Activated CD4-positive, alpha-beta T cell treated with anti-CD3 and anti-CD28 coated beads, Interleukin-10, Interleukin-2, amounts not matched to agents 100 ng/mL and 50 ng/mL, durations not matched to agents 16 hours and 8 hours (primary cell): ENCODE measurements at regions not wholly inside any gene's neighbourhood (a gene's known extent, or its start where the extent isn't known, plus 50 kb on each side); places are given as distances from the start of the nearest gene placed in this dataset.
"Not testable (repeated sequence)": the region's sequence is repeated elsewhere in the genome, so short reads cannot be mapped to it uniquely, and the experiment has no call there.

Experiments used
- DNase-seq: peaks from one replicate; pipeline ENCODE4 v3.0.0-alpha.2; 2020

DNA sequence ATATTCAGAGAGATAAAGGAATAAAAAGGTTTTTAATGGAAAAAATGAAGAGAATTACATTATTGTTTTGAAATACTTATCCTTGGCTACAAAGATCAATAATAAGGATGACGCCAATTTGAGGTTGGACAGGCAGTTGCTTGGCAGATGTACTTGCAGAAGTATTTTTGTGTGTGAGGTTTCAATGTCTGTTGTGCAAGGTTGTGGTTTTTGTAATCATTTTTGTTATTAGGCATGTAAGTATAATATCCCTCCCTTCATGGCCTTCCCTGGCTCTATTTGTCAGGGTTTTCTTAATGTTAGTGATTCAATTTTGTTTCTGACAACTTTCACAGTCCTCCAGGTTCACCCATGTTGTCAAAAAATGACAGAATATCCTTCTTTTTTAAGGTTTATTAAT lies 105.9 kb downstream of the OTOL1 start:
- DNase-seq: no peak

DNA sequence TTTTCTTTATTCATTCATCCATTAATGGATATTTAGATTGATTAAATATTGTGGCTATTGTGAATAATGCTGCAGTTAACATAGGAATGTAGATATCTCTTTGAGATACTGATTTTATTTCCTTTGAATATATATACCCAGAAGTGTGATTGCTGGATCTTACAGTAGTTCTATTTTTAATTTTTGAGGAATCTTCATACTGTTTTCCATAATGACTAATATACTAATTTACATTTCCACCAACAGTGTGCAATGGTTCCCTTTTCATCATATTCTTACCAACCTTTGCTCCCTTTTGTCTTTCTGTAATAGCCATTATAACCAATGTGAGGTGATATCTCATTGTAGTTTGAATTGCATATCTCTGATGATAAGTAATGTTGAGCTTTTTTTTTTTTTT lies 106.3 kb downstream of the OTOL1 start:
- no peak for DNase-seq

DNA sequence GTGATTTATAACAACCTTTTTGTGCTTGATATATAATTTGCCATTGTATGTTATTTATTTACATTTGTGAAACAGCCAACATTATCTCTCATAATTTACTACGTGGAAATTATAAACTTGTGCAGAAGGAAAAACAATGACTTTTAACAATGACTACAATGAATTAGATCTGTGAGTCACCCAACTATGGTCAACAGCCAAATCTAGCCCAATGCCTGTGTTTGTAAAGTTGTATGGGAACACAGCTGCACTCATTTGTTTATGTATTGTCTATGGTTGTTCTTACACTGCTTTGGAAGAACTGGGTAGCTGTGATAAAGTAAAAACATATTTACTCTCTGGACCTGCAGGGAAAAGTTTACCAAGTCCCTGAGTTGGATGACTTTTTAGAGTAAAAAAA lies 110.4 kb downstream of the OTOL1 start:
- DNase-seq: no peak

GRCh38 chr3:161619351-161619750 lies 122.7 kb downstream of the OTOL1 start:
- DNase-seq: no peak

GRCh38 chr3:161630794-161631193 lies 134.2 kb downstream of the OTOL1 start:
- no peak for DNase-seq

- DNase-seq: no peak
These were observed 134.9 kb downstream of the OTOL1 start for GRCh38 chr3:161631536-161631935.

DNA sequence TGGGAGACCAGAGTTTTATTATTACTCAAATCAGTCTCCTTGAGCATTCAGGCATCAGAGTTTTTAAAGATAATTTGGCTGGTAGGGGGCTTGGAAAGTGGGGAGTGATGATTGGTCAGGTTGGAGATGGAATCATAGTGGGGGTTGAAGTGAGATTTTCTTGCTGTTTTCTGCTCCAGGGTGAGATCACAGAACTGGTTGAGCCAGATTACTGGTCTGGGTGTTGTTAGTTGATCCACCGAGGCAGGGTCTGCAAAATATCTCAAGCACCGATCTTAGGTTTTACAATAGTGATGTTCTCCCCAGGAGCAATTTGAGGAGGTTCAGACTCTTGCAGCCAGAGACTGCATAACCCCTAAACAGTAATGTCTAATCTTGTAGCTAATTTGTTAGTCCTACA lies 141.0 kb downstream of the OTOL1 start:
- no peak for DNase-seq

GRCh38 chr3:161639095-161639494 lies 142.5 kb downstream of the OTOL1 start:
- DNase-seq: not testable (repeated sequence)

DNA sequence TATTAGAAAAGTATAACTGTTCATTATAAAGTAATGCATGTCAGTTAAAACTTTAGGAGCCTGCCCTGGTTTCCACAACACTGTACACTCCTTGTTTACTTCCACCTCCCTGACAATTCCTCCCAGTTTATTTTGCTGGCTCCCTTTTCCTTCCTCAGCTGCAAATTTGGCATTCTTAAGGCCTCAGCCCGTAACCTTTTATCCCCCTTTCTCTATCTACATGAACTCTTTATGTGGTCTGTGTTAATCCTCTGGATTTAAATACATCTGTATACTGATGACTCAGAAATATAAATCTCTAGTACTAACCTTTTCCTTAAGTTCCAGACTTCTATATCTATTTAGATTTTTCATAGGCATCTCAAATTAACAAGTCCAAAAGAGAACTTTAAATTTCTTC lies 143.6 kb downstream of the OTOL1 start:
- DNase-seq: no peak

- no peak for DNase-seq
These were observed 144.7 kb downstream of the OTOL1 start for GRCh38 chr3:161641287-161641686.

- no peak for DNase-seq
These were observed 148.5 kb downstream of the OTOL1 start for GRCh38 chr3:161644891-161645635.

DNA sequence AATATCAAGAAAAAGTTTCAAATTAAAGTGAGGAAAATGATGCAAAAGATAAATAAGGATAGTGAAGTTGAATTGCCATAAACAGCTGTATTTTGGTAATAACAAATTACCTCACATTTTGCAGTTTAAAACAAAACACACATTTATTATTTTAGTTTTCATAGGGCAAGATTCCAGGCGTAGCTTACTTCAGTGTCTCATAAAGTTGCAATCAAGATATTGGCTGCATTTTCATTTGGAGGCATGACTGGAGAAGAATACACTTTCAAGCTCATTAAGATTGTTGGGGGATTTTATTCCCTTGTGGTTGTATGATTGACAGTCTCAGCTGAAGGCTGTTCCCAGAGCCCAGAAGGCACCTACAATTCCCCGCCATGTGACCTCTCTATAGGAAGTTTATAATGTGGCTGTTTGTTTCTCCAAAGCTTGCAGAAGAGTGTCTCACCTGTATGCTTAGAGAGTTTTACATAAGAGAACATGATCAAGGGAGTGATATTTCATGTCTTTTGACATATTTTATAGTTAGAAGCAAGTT lies 151.4 kb downstream of the OTOL1 start:
- no peak for DNase-seq

DNA sequence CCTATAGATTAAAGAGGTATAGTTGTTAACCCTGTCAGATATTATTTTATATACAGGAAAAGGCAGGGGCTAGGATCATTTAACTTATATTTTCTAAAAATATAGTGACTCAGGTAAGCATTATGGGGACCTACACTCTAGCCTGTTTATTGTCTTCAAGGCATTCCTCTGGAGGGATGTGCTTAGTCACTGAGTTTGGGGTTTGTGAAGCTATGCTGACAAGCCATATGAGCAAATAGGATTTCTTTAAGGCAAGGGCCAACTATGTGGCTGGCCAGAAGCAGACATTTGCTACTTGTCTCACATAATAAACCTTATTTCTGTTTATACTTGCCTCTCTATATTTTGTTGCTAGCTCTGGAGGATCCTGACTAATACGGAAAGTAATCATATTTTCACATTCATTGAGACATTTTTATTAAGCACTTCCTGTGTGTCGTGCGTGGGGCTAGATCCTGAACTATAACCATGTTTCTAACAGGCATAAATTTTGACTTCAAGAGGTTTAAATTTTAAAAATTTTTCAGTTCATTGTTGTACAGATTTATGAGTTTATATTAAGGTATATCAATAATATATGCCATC lies 153.4 kb downstream of the OTOL1 start:
- DNase-seq: no peak

GRCh38 chr3:161657786-161658185 lies 161.2 kb downstream of the OTOL1 start:
- DNase-seq: no peak

- no peak for DNase-seq
These were observed 174.5 kb downstream of the OTOL1 start for GRCh38 chr3:161671141-161671540.

GRCh38 chr3:161672478-161672877 lies 175.9 kb downstream of the OTOL1 start:
- DNase-seq: no peak

DNA sequence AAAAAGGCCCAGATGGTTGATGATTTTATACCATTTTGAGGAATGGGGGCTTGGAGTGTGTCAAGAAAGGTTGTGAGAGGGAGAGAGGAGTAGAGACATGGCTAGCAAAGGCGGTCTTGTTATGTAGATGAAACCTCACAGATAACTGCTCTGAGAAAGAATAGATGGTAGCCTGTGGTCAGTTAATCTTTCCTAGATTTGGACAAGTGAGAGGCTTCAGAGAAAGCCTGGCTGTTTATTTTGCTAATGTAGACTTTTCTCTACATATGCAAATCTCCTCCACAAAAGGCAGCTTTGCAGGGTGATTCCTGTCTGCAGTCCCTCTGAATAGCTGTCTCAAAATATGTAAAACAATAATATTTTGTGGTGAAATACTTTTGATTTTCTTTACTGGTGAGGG lies 177.3 kb downstream of the OTOL1 start:
- DNase-seq: no peak

DNA sequence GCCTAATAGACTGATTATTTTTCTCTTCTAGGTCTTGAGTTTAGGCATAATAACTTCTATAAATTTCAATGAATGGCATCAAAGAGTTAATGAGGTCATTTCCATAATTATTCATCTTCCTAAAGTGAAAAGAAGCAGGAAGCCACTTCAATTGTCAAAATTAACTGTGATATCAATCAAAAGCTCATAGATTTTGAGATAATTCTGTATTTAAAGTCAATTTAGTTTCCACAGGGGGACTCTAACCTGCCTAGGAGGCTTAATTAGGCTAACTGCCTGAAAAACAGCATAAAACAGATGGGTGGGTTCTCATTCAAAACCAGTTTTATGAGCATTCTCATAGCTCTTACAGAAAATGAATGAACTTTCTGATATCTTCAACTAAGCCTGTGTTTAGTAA lies 177.8 kb downstream of the OTOL1 start:
- no peak for DNase-seq

DNA sequence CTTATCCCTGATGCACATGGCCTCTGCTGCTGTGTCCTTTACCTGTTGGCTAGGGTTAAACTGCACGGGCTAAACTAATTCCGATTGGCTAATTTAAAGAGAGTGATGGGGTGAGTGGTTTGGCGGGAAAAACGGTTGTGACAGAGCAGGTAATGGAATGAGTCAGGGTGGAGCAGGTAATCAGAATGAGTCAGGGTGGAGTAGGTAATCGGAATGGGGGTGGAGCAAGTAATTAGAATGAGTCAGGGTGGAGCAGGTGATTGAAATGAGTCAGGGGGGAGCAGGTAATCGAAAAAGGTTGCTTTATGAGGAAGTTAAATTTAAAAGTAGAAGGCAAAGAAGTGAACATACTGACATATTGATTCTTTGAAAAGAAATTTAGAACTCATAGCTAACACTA lies 185.2 kb downstream of the OTOL1 start:
- not testable (repeated sequence) for DNase-seq

DNA sequence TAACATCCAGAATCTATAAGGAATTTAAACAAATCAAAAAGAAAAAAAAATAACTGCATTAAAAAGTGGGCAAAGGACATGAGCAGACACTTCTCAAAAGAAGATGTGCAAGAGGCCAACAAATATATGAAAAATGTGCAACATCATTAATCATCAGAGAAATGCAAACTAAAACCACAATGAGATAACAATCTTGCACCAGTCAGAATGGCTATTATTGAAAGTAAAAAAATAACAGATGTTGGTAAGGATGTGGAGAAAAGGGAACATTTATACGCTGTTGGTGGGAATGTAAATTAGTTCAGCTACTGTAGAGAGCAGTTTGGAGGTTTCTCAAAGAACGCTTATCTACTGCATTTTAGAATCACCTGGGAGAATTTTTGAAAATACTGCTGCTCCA lies 186.1 kb downstream of the OTOL1 start:
- DNase-seq: no peak

DNA sequence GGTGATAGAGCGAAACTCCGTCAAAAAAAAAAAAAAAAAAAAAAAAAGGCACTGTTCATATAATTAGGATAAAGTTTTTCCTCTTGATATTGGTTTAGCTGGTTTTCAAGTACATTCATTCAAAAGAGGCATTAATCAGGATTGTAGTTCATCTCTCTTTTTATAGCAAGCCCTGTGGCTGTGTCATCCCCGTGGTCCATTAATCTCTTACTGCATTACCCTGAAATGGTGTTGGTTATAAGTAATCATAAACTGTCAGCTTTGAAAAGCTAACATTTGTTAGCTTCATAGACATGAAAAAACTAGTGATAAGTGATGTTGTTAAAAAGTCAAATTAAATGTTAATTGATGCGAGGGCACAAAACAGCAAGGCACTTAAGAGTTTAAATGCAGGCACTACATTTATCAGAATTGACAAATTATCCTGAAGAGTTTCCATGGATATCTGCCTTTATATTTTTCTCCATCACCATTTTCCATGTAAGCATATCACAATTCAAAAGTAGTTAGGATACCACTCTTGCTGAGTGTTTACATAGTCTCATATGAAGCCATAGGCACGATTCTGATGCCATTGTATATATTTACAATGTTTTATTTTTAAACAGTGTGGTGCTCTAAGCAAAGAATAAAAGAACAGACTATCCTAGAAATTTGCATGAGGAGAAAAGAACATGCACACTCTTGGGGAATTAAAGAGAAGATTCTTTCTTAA lies 193.1 kb downstream of the OTOL1 start:
- no peak for DNase-seq

GRCh38 chr3:161690299-161690620 lies 193.7 kb downstream of the OTOL1 start:
- no peak for DNase-seq

DNA sequence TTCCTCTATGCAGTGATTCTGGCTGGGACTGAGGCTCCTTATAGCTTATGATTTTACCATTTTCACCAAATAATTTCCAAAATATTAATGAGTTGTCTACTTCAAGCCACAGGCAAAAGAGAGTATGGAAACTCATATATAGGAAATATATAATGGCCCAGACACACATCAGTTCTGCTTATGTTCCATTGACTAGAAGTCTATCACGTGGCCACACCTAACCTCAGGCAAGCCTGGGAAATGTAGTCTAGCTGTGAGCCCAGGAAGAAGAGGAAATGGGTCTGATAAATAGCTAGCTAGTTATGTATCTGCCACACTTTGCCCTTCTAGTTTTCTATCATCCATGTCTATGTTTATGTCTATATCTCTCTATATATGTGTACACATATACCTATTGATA lies 195.1 kb downstream of the OTOL1 start:
- no peak for DNase-seq
